Stimulated activated CD4-positive, alpha-beta T cell treated with anti-CD3 and anti-CD28 coated beads, Interleukin-2, amount 100 ng/mL, for 24 hours (primary cell): ENCODE measurements at regions not wholly inside any gene's neighbourhood (a gene's known extent, or its start where the extent isn't known, plus 50 kb on each side); places are given as distances from the start of the nearest gene placed in this dataset.

Source experiments
- DNase-seq, 2 donors: peaks; one replicate each; pipeline ENCODE4 v3.0.0-alpha.2; 2020

GRCh38 chr18:41829647-41830516 is 125.2 kb upstream of the PIK3C3 start:
- no peak for DNase-seq

DNA sequence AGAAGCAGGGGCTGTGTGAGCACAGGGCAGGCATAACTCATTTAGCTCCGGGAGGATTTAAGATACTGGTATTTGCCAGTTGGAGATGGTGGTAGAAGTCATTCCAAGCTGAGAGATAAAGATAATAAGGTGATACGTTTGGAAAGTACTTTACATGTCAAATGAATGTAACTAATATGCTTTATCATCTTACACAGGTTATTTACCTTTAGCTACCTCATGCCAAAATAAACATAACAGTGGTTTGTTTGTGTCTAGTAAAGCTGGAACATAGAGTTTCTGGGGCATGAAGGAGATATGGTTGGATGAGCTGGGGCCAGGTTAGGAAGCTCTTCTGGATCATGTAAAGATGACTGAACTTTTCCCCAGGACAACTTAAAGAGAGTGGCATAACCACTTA is 126.9 kb upstream of the PIK3C3 start:
- DNase-seq = no peak

- no peak for DNase-seq
These were observed 134.2 kb upstream of the PIK3C3 start for GRCh38 chr18:41820784-41821183.

DNA sequence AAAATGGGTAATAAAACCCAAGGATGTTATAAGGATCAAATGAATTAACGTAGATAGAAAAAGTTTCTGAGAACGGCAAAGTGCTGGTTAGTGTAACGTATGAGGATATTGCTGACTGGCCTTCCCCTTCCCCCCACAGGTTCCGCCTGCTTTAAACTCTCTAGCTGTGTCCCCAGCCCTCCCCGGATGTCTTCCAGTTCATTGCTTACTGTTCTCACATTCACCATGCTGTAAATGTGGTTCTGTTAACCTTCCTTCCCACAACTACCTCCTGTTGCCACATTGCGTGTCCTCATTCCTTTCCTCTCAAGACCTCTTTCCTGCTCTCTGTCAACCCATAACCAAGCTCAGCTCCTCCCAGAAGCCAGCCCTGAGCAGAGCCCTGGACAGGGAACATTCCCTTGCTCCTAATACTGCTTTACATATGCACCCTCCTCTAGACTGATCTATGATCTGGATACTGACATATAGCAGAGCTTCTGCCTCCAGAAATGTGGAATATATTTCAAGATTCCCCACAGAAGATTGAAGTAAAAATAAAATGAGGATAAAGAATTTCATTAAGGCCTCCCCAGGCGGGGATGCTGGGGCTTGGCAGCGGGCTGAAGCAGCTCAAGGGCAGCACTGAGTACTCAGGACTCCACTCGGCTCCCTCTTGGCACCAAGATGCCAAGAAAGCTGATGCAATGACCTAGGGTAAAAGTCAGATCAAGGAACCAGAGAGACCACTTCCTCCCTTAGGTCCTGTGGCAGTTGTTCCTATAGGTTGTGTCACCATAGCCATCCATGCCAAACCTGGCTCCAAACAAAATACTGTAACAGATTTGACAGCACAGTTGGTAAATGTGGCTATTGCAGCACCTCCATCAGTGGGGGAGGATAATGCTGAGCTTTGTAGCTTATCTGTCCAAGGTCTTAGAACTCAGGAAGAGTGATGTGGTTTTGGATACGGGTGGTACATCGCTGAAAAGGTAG is 136.4 kb upstream of the PIK3C3 start:
- no peak for DNase-seq

DNA sequence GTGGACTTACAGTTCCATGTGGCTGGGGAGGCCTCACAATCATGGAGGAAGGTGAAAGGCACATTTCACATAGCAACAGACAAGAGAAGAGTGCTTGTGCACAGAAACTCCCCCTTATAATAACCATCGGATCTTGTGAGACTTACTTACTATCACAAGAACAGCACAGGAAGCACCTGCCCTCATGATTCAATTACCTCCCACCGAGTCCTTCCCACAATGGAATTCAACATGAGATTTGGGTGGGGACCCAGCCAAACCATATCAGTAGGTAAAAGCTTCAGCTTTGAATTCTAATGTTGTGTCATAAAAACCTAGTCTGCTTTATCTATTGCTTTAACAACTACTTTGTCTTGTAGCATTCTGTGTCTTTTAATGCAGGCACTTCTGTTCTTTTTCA is 140.4 kb upstream of the PIK3C3 start:
- DNase-seq = no peak

GRCh38 chr18:41809652-41810051 is 145.4 kb upstream of the PIK3C3 start:
- no peak for DNase-seq

DNA sequence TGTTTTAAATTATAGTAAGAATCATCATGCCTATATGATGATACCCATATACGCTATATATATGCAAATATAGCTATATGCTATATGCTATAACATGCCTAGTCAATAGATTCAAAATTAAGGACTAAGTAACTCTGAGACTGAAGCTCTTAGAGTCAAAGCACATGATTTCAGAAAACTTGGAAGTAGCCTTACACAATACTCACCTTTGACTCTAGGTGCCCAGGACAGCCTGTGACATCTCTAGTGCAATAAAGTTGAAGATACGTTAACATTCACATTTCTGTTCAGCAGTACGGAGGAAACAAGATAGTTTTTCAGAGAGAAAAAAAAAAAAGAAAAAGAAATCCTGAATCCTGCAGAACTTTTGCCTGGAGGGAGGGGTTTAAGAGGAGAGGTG is 149.7 kb upstream of the PIK3C3 start:
- DNase-seq = no peak

GRCh38 chr18:41798879-41799278 is 156.2 kb upstream of the PIK3C3 start:
- no peak for DNase-seq

DNA sequence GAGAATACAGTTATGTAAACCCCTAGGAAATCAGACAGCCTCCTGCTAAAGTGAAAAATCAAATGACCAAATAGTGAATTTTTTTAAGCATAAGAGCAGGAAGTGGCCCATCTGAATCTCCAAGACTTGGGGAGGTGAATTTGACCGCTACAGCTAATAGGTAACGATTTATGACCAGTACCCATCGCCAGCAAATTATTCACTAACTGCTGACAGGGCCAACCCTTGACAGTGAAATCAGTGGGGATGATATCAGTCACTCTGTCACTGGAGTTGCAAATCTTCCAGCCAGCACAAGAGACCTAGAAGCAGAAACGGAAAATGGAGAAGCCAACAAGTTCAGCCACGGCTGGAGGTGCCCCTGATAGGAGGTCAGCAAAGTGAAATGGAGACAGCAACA is 164.3 kb upstream of the PIK3C3 start:
- no peak for DNase-seq

DNA sequence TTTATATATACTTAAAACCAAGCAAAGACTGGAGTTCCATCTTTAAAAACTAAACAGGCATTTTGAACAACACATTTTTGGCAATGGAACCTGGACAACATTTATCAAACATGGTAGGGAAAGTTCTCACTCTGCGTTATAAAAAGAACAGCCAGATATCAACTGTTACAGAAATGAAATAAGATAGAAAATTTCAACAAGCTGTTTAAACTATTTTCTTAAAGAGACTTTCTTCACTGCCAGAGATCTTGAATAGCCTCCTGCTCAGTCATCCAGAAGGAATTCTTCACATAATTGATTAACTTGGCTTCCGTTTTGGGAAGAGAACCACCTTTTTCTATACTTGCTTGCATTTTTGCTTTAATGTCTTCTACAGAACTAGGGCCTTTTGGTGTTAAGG is 166.0 kb upstream of the PIK3C3 start:
- no peak for DNase-seq

GRCh38 chr18:41783879-41784278 is 171.2 kb upstream of the PIK3C3 start:
- DNase-seq = no peak

DNA sequence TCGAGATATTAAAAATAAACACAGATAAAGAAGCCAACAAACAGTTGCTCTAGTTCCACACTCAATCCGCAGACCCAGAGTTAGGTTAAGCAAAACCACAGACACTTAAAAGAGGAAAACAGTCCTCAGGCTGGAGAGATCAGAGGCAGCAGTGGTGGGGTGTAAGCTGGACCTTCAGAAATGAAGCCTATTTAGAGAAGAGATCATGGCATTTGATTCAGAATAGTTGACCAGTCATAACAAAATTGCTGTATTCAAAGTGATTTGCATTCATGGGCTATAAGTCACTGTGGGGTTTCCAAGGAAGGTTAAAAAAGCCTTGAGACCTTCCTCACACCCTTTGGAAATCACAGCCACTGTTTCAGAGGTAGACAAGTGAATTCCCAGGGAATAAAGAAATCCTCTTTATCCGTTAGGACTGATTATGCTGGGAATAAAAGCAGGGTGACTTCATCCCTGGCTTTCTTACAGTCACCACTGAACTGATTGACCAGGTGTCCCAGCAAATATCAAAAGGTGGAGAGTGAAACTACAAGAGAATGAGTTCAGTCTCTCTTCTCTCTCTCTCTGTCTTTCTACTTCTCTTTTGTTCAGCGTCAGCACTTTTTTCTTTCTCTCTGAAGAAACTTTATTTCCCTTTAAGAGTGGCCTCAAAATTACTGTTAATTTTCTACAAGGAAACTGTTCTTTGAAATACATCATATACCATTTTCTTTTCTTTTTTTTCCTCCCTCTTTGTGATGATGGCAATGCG is 171.8 kb upstream of the PIK3C3 start:
- no peak for DNase-seq

DNA sequence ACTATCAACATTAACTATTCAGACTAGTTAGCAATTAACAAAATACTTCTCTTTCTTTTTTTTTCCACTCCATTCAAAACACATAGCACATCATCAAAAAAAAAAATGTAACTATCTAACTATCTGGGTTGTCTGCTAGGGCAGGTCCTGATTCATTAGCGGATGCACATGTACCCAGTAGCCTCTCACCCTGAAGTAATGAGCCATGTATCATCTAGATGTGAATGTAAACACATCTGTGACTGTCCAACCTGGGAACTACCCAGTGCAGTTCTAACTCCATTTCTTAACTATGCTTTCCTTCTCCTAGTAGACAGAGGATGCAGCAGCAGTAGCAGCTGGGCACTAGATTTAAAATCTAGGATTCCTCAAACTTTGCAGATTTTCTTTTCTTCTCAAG is 183.1 kb upstream of the PIK3C3 start:
- no peak for DNase-seq

DNA sequence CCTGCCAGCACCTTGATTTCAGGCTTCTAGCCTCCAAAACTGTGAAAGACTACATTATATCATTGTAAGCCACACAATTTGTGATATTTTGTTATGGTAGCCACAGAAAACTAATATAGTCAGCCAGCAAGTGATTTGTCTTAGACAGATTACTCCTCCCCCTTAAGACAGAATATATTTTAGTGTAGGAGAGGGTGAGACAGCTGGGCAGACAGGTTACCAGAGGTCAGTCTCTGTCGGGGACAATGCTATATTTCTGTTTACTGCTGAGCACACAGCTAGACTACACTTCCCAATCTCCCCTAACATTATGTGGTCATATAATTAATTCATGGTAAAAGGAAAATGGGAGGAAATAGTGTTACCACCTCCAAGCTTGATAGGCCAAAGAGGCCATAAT is 185.8 kb upstream of the PIK3C3 start:
- DNase-seq = no peak

- no peak for DNase-seq
These were observed 186.6 kb upstream of the PIK3C3 start for GRCh38 chr18:41768467-41768866.

GRCh38 chr18:41767960-41768359 is 187.1 kb upstream of the PIK3C3 start:
- DNase-seq = no peak

GRCh38 chr18:41765460-41765859 is 189.6 kb upstream of the PIK3C3 start:
- no peak for DNase-seq

DNA sequence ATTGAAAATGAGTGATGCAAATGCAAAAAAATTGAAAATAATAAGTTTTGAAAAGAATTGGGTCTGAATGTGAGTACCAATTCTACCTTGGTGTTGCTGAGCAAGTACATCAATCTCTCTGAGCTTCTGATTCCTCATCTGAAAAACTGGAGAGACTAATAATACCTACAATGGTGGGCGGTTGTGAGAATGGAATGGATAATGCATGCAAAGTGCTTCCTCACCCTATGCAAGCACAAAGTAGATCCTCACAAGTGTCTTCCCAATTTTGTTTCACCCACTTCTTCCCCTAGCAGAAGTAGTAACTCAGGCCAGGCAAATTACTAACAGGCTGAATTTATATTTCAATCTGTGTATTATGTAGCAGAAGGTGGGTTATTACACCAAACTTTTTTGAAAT is 191.7 kb upstream of the PIK3C3 start:
- no peak for DNase-seq

DNA sequence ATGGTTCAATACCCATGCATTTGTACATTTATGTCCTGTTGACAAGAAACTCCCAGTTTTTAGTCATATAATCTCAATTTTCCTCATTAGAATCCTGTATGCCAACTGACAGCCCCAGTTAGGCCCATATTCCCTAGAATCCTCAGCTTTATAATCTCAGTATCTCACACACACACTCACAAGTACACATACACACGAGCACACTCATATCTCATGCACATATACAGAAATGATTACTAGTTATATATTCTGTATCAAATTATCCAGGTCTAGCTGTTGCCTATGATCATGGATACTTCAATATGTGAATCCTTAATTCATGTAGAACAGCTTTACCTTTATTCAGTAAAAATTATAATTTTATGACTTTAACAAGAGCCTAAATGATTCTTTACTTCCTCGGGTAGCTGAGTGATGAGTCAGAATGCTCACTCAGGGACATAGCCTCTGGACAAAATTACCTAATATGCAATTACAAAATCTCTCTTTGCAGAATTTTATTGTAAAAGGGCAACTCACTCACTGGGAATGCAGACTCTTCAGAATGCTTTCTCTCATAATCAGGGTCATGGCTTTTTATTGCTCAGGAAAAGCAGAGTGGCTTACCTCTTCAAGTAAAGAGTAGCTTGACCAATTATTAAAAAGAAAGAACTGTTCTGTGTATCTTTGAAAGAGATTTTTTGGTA is 193.6 kb upstream of the PIK3C3 start:
- DNase-seq = no peak

DNA sequence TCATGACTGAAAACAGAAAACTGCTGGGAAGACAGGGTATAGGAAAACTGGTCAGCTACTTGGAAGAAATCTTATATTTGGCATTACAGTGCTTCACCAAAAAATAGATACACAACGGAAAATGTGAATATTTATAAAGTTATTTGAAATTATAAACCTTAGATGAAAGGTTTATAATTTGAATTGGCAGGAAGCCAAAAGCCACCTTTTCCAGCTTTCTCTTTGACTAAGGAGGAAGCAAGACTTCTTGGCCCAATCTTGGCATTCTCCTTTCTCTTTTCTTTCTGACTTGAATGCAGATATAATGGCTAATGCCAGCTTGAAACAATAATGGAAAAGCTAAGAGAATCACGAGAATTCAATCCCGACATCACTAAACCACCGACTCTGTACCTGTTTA is 196.5 kb upstream of the PIK3C3 start:
- no peak for DNase-seq

- no peak for DNase-seq
These were observed 198.9 kb upstream of the PIK3C3 start for GRCh38 chr18:41756141-41756540.

GRCh38 chr18:41754332-41754731 is 200.7 kb upstream of the PIK3C3 start:
- DNase-seq = no peak

DNA sequence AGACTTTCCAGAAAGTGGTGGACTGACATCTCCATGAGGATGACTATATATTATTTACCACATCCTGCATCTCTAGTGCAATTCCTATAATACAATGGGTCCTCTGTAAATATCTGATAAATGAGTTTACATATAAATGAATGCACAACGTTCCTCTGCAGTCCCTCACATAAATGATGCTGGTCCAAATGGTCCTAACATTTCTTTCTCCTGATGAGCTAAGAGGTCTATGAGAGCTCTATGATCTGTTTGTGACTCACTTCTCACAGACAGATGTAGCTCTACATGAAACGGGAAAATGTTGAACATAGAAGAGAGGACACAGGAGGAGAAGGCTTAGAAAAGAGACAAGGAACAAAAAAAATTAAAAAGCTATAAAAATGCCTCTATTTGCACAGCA is 201.2 kb upstream of the PIK3C3 start:
- no peak for DNase-seq
